Liver (tissue), 3 donors: ENCODE measurements at regions not wholly inside any gene's neighbourhood (a gene's known extent, or its start where the extent isn't known, plus 50 kb on each side); places are given as distances from the start of the nearest gene placed in this dataset.

Source experiments
- EGR1 ChIP-seq, 2 donors: IDR thresholded peaks; 2 replicates each; pipeline ENCODE4 v1.6.1; 2016 to 2018; ENCODE audit warnings: antibody characterized with exemption in 2 of 2, low read depth in 2 of 2
- FOXA1 ChIP-seq: IDR thresholded peaks from 2 replicates; pipeline ENCODE4 v1.6.1; 2016; ENCODE audit warnings: antibody characterized with exemption
- JUND ChIP-seq, 2 donors: IDR thresholded peaks; 2 replicates each; pipeline ENCODE4 v1.6.1; 2016; ENCODE audit warnings: antibody characterized with exemption in 2 of 2
- RAD21 ChIP-seq, 2 donors: IDR thresholded peaks; 2 replicates each; pipeline ENCODE4 v1.6.1; 2016; ENCODE audit warnings: antibody characterized with exemption in 2 of 2, mild to moderate bottlenecking in 2 of 2
- SP1 ChIP-seq: IDR thresholded peaks from 2 replicates; pipeline ENCODE4 v1.6.1; 2018; ENCODE audit warnings: antibody characterized with exemption, mild to moderate bottlenecking
- TF ChIP-seq, protein P1 (sequence below): fragments of 150-350 bp; IDR thresholded peaks from 2 replicates; pipeline ENCODE4 v1.5.1; 2017; ENCODE audit warnings: improper control_type of control experiment, low read depth, low read length; ENCODE audit not compliant: missing input control
- TF ChIP-seq, protein P2 (sequence below): IDR thresholded peaks from 2 replicates; pipeline ENCODE4 v1.6.1; 2016; ENCODE audit warnings: antibody characterized with exemption, mild to moderate bottlenecking
- TF ChIP-seq, protein P3 (sequence below): IDR thresholded peaks from 2 replicates; pipeline ENCODE4 v1.6.1; 2016; ENCODE audit warnings: antibody characterized with exemption
- TF ChIP-seq, protein P4 (sequence below): IDR thresholded peaks from 2 replicates; pipeline ENCODE4 v1.6.1; 2016; ENCODE audit warnings: antibody characterized with exemption
- donor health status: healthy.
- donor health status: healthy.

DNA sequence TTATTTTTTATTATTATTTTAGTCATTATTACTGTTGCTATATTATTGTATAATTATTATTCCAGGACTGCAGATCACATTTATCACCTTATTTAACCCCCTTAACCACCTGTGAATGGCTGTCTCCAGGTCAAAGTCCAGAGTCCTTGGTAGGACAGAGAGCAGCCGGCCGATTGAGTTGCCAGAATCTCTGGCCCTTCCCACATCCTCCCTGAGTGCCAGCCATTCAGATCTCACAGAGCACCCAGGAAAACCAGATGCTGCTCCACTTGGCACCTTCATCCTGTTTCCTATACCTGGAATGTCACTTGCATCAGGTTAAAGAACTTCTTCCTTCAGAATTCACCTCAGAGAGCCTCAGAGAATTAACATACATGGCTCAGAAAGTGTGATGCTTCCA, 101.1 kb downstream of the ELAPOR2 start:
- TF ChIP-seq, protein P1, sequence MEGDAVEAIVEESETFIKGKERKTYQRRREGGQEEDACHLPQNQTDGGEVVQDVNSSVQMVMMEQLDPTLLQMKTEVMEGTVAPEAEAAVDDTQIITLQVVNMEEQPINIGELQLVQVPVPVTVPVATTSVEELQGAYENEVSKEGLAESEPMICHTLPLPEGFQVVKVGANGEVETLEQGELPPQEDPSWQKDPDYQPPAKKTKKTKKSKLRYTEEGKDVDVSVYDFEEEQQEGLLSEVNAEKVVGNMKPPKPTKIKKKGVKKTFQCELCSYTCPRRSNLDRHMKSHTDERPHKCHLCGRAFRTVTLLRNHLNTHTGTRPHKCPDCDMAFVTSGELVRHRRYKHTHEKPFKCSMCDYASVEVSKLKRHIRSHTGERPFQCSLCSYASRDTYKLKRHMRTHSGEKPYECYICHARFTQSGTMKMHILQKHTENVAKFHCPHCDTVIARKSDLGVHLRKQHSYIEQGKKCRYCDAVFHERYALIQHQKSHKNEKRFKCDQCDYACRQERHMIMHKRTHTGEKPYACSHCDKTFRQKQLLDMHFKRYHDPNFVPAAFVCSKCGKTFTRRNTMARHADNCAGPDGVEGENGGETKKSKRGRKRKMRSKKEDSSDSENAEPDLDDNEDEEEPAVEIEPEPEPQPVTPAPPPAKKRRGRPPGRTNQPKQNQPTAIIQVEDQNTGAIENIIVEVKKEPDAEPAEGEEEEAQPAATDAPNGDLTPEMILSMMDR, result no peak
- TF ChIP-seq RAD21 (IDR thresholded peaks at IDR 0.05), result no peak
- TF ChIP-seq, protein P2, sequence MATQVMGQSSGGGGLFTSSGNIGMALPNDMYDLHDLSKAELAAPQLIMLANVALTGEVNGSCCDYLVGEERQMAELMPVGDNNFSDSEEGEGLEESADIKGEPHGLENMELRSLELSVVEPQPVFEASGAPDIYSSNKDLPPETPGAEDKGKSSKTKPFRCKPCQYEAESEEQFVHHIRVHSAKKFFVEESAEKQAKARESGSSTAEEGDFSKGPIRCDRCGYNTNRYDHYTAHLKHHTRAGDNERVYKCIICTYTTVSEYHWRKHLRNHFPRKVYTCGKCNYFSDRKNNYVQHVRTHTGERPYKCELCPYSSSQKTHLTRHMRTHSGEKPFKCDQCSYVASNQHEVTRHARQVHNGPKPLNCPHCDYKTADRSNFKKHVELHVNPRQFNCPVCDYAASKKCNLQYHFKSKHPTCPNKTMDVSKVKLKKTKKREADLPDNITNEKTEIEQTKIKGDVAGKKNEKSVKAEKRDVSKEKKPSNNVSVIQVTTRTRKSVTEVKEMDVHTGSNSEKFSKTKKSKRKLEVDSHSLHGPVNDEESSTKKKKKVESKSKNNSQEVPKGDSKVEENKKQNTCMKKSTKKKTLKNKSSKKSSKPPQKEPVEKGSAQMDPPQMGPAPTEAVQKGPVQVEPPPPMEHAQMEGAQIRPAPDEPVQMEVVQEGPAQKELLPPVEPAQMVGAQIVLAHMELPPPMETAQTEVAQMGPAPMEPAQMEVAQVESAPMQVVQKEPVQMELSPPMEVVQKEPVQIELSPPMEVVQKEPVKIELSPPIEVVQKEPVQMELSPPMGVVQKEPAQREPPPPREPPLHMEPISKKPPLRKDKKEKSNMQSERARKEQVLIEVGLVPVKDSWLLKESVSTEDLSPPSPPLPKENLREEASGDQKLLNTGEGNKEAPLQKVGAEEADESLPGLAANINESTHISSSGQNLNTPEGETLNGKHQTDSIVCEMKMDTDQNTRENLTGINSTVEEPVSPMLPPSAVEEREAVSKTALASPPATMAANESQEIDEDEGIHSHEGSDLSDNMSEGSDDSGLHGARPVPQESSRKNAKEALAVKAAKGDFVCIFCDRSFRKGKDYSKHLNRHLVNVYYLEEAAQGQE, result no peak
- TF ChIP-seq, protein P3, sequence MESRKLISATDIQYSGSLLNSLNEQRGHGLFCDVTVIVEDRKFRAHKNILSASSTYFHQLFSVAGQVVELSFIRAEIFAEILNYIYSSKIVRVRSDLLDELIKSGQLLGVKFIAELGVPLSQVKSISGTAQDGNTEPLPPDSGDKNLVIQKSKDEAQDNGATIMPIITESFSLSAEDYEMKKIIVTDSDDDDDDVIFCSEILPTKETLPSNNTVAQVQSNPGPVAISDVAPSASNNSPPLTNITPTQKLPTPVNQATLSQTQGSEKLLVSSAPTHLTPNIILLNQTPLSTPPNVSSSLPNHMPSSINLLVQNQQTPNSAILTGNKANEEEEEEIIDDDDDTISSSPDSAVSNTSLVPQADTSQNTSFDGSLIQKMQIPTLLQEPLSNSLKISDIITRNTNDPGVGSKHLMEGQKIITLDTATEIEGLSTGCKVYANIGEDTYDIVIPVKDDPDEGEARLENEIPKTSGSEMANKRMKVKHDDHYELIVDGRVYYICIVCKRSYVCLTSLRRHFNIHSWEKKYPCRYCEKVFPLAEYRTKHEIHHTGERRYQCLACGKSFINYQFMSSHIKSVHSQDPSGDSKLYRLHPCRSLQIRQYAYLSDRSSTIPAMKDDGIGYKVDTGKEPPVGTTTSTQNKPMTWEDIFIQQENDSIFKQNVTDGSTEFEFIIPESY, result no peak
- TF ChIP-seq SP1, result no peak
- no peak for TF ChIP-seq FOXA1
- TF ChIP-seq, protein P4, sequence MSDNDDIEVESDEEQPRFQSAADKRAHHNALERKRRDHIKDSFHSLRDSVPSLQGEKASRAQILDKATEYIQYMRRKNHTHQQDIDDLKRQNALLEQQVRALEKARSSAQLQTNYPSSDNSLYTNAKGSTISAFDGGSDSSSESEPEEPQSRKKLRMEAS, result no peak
- TF ChIP-seq EGR1 (IDR thresholded peaks at IDR 0.05; ENCODE audit: low read depth in 2 of 2), result no peak
- TF ChIP-seq JUND (IDR thresholded peaks at IDR 0.05), result no peak
